ENCODE measurements at regions not wholly inside any gene's neighbourhood (a gene's known extent, or its start where the extent isn't known, plus 50 kb on each side); places are given as distances from the start of the nearest gene placed in this dataset.

DNA sequence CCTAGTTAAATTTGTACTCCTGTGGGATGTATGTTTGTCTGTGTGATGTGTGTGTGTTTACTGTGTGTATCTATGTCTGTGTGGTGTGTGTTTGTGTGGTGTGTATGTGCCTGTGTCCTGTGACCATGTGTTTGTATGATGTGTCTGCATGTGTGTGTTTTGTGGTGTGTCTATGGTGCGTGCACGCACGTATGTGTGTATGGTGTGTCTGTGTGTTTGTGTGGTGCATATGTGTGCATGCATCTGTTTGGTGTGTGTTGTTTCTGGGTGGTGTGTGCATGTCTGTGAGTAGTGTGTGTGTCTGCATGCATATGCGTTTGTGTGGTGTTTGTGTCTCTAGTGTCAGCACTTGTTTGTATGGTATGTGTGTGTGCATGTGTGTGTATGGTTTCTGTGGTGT is 174.2 kb upstream of the RBFOX1 start:
- H3K4me3 ChIP-seq (ENCODE audit: low read depth, low read length), result no peak overlapping the region
- H3K9me3 Mint-ChIP-seq, result peaks cover 7 to 40% (median 8%) of the 10 kb centered on the region in 7 donors
- no peaks in the 10 kb centered on the region for H3K4me1 ChIP-seq (ENCODE audit: control insufficient read depth, insufficient read depth, low read length, poor library complexity, severe bottlenecking)
- H3K27ac ChIP-seq (ENCODE audit: insufficient read depth, low read length, poor library complexity, severe bottlenecking), result no peak overlapping the region
- no peaks in the 10 kb centered on the region for H3K4me1 Mint-ChIP-seq
- ATAC-seq (ENCODE audit: low read depth in 2 of 2) (no peak), DNase-seq (no peak)
- no peak overlapping the region for H3K27ac Mint-ChIP-seq
- no peak overlapping the region for H3K4me3 Mint-ChIP-seq
- no peaks in the 10 kb centered on the region for H3K27me3 ChIP-seq (ENCODE audit: control insufficient read depth, insufficient read depth, low read length)
- no peaks in the 10 kb centered on the region for H3K27me3 Mint-ChIP-seq
- H3K36me3 ChIP-seq (ENCODE audit: control insufficient read depth, insufficient read depth, low read length), result no peaks in the 10 kb centered on the region
- no peaks in the 10 kb centered on the region for H3K36me3 Mint-ChIP-seq
- H3K9me3 ChIP-seq (ENCODE audit: control insufficient read depth in 2 of 2, low read length in 2 of 2), result peaks cover 0 to 2% of the 10 kb centered on the region in 2 experiments

DNA sequence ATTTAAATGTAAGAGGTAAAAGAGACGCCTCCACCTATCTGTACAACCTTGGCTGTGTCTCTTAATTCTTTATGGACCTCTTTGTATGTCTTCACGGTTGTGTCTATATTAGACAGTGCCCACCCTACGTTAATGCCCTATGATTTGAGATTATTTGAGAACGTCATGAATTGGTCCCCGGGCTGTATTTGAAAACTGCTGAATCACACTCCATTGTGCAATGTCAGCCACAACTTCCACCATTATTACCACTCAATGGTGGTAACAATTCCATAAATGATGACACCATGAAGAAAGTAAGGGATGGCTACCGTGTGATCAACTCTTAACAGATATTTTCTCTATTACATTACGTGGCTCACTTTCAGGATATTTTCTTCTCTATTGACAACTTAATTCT is 182.4 kb upstream of the RBFOX1 start:
- H3K27ac ChIP-seq (ENCODE audit: insufficient read depth, low read length, poor library complexity, severe bottlenecking), result no peak overlapping the region
- H3K4me3 Mint-ChIP-seq, result no peak overlapping the region
- DNase-seq (no peak), ATAC-seq (ENCODE audit: low read depth in 2 of 2) (no peak)
- H3K36me3 ChIP-seq (ENCODE audit: control insufficient read depth, insufficient read depth, low read length), result no peaks in the 10 kb centered on the region
- H3K9me3 Mint-ChIP-seq, result peaks cover 5 to 49% (median 17%) of the 10 kb centered on the region in 7 donors
- H3K9me3 ChIP-seq (ENCODE audit: control insufficient read depth in 2 of 2, low read length in 2 of 2), result peaks cover 0 to 3% of the 10 kb centered on the region in 2 experiments
- H3K36me3 Mint-ChIP-seq, result peaks cover 5% of the 10 kb centered on the region
- no peaks in the 10 kb centered on the region for H3K4me1 ChIP-seq (ENCODE audit: control insufficient read depth, insufficient read depth, low read length, poor library complexity, severe bottlenecking)
- H3K27ac Mint-ChIP-seq, result no peak overlapping the region
- no peaks in the 10 kb centered on the region for H3K4me1 Mint-ChIP-seq
- no peaks in the 10 kb centered on the region for H3K27me3 ChIP-seq (ENCODE audit: control insufficient read depth, insufficient read depth, low read length)
- H3K27me3 Mint-ChIP-seq, result no peaks in the 10 kb centered on the region
- H3K4me3 ChIP-seq (ENCODE audit: low read depth, low read length), result no peak overlapping the region

DNA sequence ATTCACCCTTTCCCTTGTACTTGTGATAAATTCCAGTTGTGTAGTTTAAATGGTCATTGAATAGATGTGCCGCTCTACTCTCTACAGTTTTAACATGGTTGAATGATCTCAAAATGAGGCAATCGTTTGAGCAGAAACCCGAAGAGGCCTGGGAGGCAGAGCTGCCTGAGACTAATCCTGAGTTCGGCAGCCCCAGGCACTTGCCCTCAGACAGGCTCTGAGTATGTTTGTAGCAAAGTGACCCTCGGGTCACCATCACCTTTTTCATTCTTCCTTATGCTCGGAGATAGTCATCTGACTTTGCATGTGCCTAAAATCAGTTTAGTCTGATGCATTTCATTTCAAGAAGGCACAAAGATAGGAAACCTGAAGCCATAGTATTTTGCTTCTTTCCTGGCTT is 184.0 kb upstream of the RBFOX1 start:
- H3K4me1 ChIP-seq (ENCODE audit: control insufficient read depth, insufficient read depth, low read length, poor library complexity, severe bottlenecking), result no peaks in the 10 kb centered on the region

DNA sequence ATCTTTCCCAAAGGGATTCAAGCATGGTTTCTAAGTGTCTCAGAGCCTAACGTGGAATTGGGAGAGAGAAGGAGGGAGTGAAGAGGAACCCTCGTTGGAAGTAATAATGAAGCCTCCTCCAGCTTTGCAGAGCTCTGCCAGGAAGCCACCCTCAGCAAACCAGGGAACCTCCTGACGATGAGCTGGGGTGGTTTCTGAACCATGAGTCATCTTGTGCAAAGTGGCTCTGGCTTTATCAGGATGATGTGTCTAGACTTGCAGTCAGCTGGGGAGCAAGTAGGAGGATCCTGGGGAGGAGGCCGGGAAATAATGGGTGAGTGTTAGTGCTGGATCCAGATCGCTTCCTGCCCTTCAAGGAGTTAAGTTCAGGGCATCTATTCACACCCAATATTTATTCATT is 191.7 kb upstream of the RBFOX1 start:
- peak overlapping the region in 1 of 3 donors; percentile 22 for H3K27ac Mint-ChIP-seq
- no peaks in the 10 kb centered on the region for H3K36me3 ChIP-seq (ENCODE audit: control insufficient read depth, insufficient read depth, low read length)
- H3K27me3 Mint-ChIP-seq, result no peaks in the 10 kb centered on the region
- H3K4me1 Mint-ChIP-seq, result no peaks in the 10 kb centered on the region
- ATAC-seq (ENCODE audit: low read depth in 2 of 2) (no peak), DNase-seq (no peak)
- H3K9me3 Mint-ChIP-seq, result peaks cover 4 to 35% (median 17%) of the 10 kb centered on the region in 7 donors
- H3K36me3 Mint-ChIP-seq, result no peaks in the 10 kb centered on the region
- H3K4me1 ChIP-seq (ENCODE audit: control insufficient read depth, insufficient read depth, low read length, poor library complexity, severe bottlenecking), result no peaks in the 10 kb centered on the region
- H3K27me3 ChIP-seq (ENCODE audit: control insufficient read depth, insufficient read depth, low read length), result no peaks in the 10 kb centered on the region
- H3K4me3 Mint-ChIP-seq, result no peak overlapping the region
- H3K4me3 ChIP-seq (ENCODE audit: low read depth, low read length), result no peak overlapping the region
- H3K27ac ChIP-seq (ENCODE audit: insufficient read depth, low read length, poor library complexity, severe bottlenecking), result no peak overlapping the region
- peaks cover 3 to 5% of the 10 kb centered on the region in 2 experiments for H3K9me3 ChIP-seq (ENCODE audit: control insufficient read depth in 2 of 2, low read length in 2 of 2)

More for the DNA sequence above, 184.0 kb upstream of the RBFOX1 start:
- ATAC-seq (ENCODE audit: low read depth in 2 of 2) (no peak), DNase-seq (no peak)
- Mint-ChIP-seq H3K27ac (peak overlapping the region in 1 of 3 donors; percentile 43), H3K9me3 (peaks cover 5 to 45% (median 13%) of the 10 kb centered on the region in 7 donors), H3K4me3 (no peak overlapping the region), H3K4me1 (no peaks in the 10 kb centered on the region), H3K27me3 (no peaks in the 10 kb centered on the region), H3K36me3 (peaks cover 5% of the 10 kb centered on the region)
- H3K9me3 ChIP-seq (ENCODE audit: control insufficient read depth in 2 of 2, low read length in 2 of 2), result peaks cover 0 to 3% of the 10 kb centered on the region in 2 experiments
- H3K4me3 ChIP-seq (ENCODE audit: low read depth, low read length), result no peak overlapping the region
- H3K36me3 ChIP-seq (ENCODE audit: control insufficient read depth, insufficient read depth, low read length), result no peaks in the 10 kb centered on the region
- no peaks in the 10 kb centered on the region for H3K27me3 ChIP-seq (ENCODE audit: control insufficient read depth, insufficient read depth, low read length)
- H3K27ac ChIP-seq (ENCODE audit: insufficient read depth, low read length, poor library complexity, severe bottlenecking), result no peak overlapping the region

DNA sequence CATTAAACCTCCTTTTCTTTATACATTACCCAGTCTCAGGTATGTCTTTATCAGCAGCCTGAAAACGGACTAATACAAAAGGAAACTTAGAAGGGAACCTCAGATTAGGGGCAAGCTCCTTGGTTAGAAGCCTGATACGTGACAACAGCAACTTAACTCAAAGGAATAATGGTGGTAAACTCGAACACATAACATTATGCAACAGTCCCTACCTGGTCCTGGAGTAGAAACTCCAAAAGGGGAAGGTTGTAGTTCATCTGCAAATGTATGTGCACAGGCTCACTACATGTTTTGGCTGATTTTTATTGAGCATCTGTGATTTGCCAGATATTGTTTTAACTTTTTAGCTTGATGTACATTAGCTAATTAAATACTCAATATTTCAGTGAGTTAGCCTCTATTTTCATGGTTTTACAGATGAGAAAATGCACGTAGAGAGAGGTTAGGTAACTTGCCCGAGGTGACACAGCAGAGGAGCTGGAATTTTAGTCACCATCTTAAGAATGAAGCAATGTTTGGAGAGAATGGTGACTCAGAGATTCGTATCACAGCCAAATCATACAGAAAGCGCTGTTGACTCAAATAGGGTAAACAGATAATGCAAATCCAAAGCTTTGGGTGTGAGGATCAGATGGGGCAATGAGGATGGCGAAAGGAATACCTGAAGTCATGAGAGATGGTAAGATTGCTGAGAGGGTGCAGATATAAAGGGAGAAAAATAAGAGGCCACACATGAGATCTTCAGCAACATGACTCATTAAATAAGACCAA is 194.9 kb upstream of the RBFOX1 start:
- peaks cover 3 to 5% of the 10 kb centered on the region in 2 experiments for H3K9me3 ChIP-seq (ENCODE audit: control insufficient read depth in 2 of 2, low read length in 2 of 2)
- Mint-ChIP-seq H3K9me3 (peaks cover 3 to 38% (median 17%) of the 10 kb centered on the region in 7 donors), H3K27ac (no peak overlapping the region), H3K4me1 (no peaks in the 10 kb centered on the region), H3K4me3 (no peak overlapping the region), H3K36me3 (no peaks in the 10 kb centered on the region), H3K27me3 (no peaks in the 10 kb centered on the region)
- no peaks in the 10 kb centered on the region for H3K27me3 ChIP-seq (ENCODE audit: control insufficient read depth, insufficient read depth, low read length)
- H3K4me1 ChIP-seq (ENCODE audit: control insufficient read depth, insufficient read depth, low read length, poor library complexity, severe bottlenecking), result no peaks in the 10 kb centered on the region
- no peak for ATAC-seq (ENCODE audit: low read depth in 2 of 2)
- DNase-seq, result no peak
- no peak overlapping the region for H3K4me3 ChIP-seq (ENCODE audit: low read depth, low read length)
- no peak overlapping the region for H3K27ac ChIP-seq (ENCODE audit: insufficient read depth, low read length, poor library complexity, severe bottlenecking)
- H3K36me3 ChIP-seq (ENCODE audit: control insufficient read depth, insufficient read depth, low read length), result no peaks in the 10 kb centered on the region

DNA sequence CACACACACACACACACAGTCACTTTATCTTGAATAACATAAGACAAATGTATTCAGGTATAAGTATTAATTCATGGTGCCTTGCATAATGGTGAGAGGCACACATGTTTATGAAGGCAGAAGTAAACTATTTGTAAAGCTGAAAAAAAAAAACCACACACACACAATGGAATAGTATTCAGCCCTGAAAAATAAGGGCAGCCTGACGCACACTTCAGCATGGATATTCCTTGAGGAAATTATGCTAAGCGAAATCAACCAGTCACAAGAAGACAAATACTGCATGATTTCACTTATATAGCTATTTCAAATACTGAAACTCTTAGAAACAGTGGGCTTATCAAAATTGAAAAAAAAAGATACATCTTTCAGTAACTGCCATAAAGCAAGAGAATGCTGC is 200.2 kb upstream of the RBFOX1 start:
- H3K4me1 ChIP-seq (ENCODE audit: control insufficient read depth, insufficient read depth, low read length, poor library complexity, severe bottlenecking), result no peaks in the 10 kb centered on the region
- Mint-ChIP-seq H3K36me3 (peaks cover 3% of the 10 kb centered on the region), H3K27ac (no peak overlapping the region), H3K4me1 (no peaks in the 10 kb centered on the region), H3K27me3 (no peaks in the 10 kb centered on the region), H3K4me3 (no peak overlapping the region), H3K9me3 (peaks cover 0 to 27% (median 16%) of the 10 kb centered on the region in 7 donors)
- no peaks in the 10 kb centered on the region for H3K36me3 ChIP-seq (ENCODE audit: control insufficient read depth, insufficient read depth, low read length)
- no peak overlapping the region for H3K27ac ChIP-seq (ENCODE audit: insufficient read depth, low read length, poor library complexity, severe bottlenecking)
- no peak overlapping the region for H3K4me3 ChIP-seq (ENCODE audit: low read depth, low read length)
- H3K27me3 ChIP-seq (ENCODE audit: control insufficient read depth, insufficient read depth, low read length), result no peaks in the 10 kb centered on the region
- DNase-seq (no peak), ATAC-seq (ENCODE audit: low read depth in 2 of 2) (no peak)
- H3K9me3 ChIP-seq (ENCODE audit: control insufficient read depth in 2 of 2, low read length in 2 of 2), result peaks cover 8% of the 10 kb centered on the region in 2 experiments

DNA sequence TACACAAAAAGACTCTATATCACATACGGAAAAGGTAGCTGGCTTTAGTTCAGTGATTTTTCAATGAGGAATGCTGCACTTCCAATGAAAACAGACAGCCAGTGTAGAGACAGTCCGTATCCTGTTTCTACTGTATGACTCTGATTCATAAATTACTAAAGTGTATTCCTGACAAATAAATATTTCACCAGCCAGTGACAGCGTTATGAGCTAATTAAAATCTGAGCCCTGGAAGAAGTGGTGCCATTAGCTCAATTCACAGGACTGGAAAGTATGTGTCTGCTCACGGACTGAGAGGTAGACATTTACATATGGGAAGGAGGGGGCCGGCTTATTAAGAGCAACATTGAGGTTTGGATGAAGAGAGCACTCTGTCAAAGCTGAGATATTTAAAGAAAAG is 207.9 kb upstream of the RBFOX1 start:
- peaks cover 3 to 36% (median 12%) of the 10 kb centered on the region in 7 donors for H3K9me3 Mint-ChIP-seq
- H3K4me1 ChIP-seq (ENCODE audit: control insufficient read depth, insufficient read depth, low read length, poor library complexity, severe bottlenecking), result no peaks in the 10 kb centered on the region
- H3K9me3 ChIP-seq (ENCODE audit: control insufficient read depth in 2 of 2, low read length in 2 of 2), result peaks cover 2 to 4% of the 10 kb centered on the region in 2 experiments
- H3K4me3 ChIP-seq (ENCODE audit: low read depth, low read length), result no peak overlapping the region
- no peak overlapping the region for H3K27ac ChIP-seq (ENCODE audit: insufficient read depth, low read length, poor library complexity, severe bottlenecking)
- peaks cover 3% of the 10 kb centered on the region for H3K36me3 Mint-ChIP-seq
- ATAC-seq (ENCODE audit: low read depth in 2 of 2), result no peak
- H3K4me3 Mint-ChIP-seq, result no peak overlapping the region
- H3K27ac Mint-ChIP-seq, result no peak overlapping the region
- no peaks in the 10 kb centered on the region for H3K27me3 Mint-ChIP-seq
- H3K4me1 Mint-ChIP-seq, result no peaks in the 10 kb centered on the region
- no peaks in the 10 kb centered on the region for H3K36me3 ChIP-seq (ENCODE audit: control insufficient read depth, insufficient read depth, low read length)
- no peak for DNase-seq
- H3K27me3 ChIP-seq (ENCODE audit: control insufficient read depth, insufficient read depth, low read length), result no peaks in the 10 kb centered on the region

DNA sequence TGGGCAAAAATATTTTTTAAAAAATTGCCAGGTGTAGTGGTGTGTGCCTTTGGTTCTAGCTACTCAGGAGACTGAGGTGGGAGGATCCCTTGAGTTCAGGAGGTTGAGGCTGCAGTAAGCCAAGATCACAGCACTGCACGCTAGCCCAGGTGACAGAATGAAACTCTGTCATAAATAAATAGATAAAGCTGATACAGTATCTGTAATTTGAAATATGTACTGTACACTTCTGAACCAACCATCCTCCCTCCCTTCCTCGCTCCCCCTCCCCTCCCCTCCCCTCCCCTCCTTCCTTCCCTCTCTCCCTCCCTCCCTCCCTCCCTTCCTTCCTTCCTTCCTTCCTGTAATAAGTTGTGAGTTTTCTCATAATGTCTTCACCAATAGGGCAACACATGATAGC is 208.4 kb upstream of the RBFOX1 start:
- ATAC-seq (ENCODE audit: low read depth in 2 of 2) (no peak), DNase-seq (no peak)
- Mint-ChIP-seq H3K9me3 (peaks cover 3 to 33% (median 12%) of the 10 kb centered on the region in 7 donors), H3K4me3 (no peak overlapping the region), H3K36me3 (peaks cover 2% of the 10 kb centered on the region), H3K4me1 (no peaks in the 10 kb centered on the region), H3K27ac (no peak overlapping the region), H3K27me3 (no peaks in the 10 kb centered on the region)
- peaks cover 2 to 4% of the 10 kb centered on the region in 2 experiments for H3K9me3 ChIP-seq (ENCODE audit: control insufficient read depth in 2 of 2, low read length in 2 of 2)
- no peaks in the 10 kb centered on the region for H3K27me3 ChIP-seq (ENCODE audit: control insufficient read depth, insufficient read depth, low read length)
- H3K4me1 ChIP-seq (ENCODE audit: control insufficient read depth, insufficient read depth, low read length, poor library complexity, severe bottlenecking), result no peaks in the 10 kb centered on the region
- no peak overlapping the region for H3K27ac ChIP-seq (ENCODE audit: insufficient read depth, low read length, poor library complexity, severe bottlenecking)
- H3K36me3 ChIP-seq (ENCODE audit: control insufficient read depth, insufficient read depth, low read length), result no peaks in the 10 kb centered on the region
- no peak overlapping the region for H3K4me3 ChIP-seq (ENCODE audit: low read depth, low read length)
